Inflammatory macrophage treated with lipopolysaccharide for 4 hours (primary cell): ENCODE measurements at regions not wholly inside any gene's neighbourhood (a gene's known extent, or its start where the extent isn't known, plus 50 kb on each side); places are given as distances from the start of the nearest gene placed in this dataset.
"Not testable (repeated sequence)": the region's sequence is repeated elsewhere in the genome, so short reads cannot be mapped to it uniquely, and the experiment has no call there.

Source experiments
- DNase-seq: peaks from one replicate; pipeline ENCODE4 v3.0.0-alpha.2; 2020

DNA sequence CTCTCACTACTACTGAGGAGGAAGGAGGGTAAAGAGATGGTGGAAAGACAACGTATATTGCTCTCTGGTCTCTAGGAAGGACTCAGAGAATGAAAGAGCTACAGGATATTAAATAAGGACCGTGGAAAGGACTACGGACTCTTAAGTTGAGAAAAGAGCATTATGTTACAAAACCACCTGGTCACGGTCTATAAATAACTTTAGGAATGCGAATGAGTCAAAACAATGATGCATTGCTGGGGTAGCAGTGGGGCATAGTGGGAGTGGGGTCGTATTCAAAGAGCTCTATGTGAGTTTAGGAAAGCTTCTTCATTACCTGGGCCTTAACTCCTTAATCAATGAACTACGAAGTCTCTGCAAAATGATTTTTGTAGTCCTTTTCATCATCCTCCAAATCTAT, 295.7 kb upstream of the SOX14 start:
- no peak for DNase-seq

DNA sequence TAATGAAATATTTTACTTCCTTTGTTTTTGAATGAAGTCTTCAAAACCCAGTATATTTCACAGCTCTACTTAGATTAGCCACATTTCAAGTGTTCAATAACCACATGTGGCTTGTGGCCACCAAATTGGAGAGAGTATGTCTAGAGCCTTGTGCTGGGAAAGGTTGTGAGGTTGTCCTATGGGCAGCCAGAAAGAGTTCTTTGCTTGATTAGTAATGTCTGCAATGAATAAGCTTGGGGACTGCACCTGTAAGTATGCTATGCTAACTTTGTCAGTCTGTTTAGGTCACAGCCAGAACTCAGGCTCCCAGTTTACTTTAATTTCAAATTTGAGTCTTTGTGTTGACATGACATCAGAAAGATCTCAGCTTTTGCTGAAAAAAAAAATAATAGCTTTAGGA, 294.9 kb upstream of the SOX14 start:
- no peak for DNase-seq

DNA sequence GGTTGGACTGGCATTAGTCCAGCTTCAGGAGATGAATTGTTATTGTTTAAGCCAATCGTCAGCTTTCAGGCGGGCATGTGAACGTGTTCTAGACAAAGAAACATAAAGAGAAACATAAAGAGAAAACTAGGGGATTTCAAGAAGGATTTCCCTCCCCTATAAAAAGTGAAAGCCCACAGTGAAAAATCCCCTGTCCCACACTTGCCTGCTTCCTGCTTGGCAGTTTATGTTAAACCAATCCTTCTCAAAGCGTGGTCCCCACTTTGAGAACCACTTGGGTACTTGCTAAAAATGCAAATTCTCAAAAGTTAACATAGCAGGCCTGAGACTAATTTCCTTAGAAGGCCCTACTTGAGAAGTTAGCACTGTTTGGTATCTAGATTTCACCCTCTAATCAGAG, 293.0 kb upstream of the SOX14 start:
- no peak for DNase-seq

DNA sequence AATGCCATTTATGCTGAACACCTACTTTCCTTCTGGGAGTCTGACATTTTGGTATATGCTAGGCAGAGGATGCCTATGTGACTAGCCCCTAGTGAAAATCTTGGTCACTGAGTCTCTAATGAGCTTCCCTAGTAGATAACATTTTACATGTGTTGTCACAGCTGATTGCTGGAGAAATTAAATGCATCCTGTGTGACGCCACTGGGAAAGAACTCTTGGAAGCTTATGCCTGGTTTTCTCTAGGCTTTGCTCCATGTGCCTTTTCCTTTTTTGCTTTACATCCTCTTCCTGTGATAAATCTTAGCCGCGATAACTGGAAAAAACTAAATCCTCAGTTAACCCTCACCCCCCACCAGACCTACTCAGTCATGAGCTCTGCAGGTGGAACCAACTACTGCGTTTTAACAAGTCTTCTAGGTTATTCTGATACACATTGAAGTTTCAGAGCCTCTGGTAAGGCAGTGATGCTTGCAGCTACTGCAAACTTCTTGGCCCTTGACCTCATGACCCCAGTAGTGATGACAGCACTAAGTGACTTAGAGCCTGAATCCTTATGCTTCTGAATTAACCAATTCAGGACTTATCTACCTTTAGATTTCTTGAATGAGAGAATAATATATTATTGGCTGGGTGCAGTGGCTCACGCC, 292.4 kb upstream of the SOX14 start:
- DNase-seq = no peak

DNA sequence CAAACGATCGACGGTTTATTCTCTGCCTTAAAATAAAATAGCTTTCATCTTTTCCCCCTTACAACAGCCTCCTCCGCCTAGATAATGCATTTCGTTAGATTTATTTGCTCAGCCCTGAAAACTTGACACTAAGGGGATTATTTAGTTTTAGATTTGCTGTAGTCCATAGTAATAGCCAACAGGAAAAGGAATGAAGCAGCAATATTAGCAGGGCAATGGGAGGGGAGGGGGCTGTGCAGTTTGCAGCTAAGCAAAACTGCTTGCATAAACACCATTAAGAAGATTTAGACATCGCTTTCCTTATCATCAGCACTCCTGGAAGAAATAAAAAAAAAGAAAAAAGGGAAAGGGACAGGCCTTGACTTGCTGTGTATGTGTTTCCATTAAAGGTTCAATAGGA, 286.5 kb upstream of the SOX14 start:
- DNase-seq = no peak

DNA sequence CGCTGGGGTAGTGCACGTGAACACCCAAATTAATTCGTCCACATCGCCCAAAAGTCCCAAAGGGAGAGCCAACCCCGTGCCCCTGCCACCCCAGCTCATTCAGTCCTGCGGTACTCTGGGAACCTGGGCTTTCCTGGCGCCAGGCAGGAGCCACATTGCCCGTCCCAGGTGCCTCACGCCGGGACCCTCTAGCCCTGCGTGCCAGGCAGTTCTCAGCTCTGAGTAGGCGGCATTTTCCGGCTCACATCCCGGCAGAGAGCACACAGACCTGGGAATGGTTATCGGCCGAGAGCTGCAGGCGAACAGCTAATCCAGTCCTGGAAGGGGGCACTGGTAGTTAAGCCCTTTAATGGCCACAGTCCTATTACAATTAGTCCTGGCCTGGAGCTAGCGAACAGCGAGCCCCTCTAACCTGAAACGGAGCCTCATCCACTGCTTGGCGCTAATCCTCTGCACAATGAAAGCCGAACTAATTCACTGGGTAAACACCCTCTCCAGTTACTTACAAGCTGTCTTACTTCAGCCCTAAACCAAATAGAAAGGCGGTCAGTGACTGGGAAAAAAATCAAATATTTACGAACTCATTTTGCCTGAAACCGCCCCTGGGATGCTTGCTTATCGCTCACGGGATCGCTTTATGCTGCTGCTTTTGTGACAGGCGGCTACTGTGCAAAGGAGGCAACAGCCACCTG, 254.6 kb upstream of the SOX14 start:
- DNase-seq = no peak

DNA sequence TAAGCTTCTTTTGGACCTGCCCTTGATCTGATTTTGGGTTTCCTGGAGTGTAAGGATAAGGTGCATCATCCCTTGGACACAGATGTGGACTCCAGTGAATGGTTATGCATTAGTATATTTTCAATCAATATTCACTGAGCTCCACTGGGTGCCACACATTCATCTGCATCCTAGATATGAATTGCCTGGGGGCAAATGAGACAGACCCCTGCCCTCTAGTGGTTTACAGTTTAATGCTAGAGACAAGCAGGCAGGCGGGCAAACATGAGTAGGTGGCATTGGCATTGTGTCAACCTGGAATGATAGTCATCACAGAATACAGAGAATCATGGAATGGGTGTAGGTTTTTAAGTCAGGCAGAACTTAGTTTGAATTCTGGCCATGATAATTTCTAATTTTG, 252.5 kb upstream of the SOX14 start:
- DNase-seq = no peak

DNA sequence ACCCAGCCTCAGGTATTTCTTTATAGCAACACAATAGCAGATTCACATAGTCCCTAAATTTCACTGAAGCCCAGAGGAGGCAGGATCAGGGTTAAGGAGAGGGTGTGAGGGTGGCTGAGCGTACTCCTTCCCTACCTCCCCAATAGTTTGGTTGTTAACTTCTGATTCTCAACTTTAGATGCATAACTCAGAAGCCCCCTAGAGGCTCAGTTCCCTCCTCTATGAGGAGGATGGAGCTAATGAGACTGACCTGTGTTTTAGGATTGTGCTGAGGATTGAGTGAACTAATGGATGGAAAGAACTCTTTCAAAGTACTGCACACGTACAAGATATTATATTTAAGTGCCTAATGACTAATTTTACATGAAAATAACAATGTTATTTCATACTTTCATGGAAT, 249.3 kb upstream of the SOX14 start:
- no peak for DNase-seq

DNA sequence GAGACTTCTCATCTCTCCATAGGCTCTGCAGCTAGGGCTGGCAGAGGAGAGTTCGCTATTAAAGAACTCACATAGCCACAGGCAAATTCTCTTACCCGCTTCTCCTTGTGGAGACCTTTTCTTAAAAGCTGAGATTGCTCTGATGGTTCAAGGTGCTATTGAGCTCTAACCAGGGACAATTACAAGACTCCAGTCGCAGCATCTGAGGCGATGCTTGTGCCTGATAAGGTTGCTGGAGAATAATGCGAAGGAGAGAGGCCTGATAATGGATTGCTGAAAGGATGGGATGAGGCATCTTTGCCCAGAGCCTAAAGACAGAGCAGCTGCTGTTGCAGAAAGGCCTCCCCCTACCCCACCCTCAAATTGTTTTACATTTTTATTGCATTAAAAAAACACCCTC, 244.5 kb upstream of the SOX14 start:
- DNase-seq = no peak

DNA sequence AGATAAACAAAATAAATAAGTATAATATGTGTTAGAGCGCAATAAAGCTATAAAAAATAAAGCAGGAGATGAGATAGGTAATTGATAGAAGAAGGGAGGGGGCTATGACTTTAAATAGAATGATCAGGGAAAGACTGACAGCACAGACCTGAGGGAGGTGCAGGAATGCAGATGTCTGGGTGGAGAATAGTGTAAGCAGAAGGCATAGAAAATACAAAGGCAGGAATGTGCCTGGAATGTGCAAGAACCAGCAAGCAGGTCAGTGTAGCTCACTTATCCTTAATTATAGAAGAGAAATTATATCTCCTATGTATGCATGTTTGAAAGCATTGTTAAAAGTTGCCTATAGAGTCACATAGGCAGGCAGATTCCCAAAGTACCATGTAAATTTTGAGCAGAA, 239.4 kb upstream of the SOX14 start:
- DNase-seq = no peak

DNA sequence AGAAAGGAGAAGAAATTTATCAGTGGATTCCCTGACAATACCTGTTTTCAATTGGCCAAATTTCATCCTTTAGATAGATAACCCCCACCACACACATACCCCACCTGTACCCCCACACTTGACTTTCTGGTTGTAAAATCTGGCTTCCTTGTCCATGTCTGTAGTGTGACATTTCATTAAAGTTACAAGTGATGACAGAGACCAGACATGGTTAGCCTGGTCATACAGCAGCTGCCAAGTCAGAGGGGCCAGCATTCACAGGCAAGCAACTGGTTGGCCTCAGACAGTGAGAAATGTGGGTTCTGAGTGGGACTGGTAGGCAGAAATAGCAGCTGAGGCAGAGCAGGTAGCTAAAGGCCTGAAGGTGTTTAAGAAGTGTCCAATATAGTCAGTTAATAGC, 238.6 kb upstream of the SOX14 start:
- no peak for DNase-seq

DNA sequence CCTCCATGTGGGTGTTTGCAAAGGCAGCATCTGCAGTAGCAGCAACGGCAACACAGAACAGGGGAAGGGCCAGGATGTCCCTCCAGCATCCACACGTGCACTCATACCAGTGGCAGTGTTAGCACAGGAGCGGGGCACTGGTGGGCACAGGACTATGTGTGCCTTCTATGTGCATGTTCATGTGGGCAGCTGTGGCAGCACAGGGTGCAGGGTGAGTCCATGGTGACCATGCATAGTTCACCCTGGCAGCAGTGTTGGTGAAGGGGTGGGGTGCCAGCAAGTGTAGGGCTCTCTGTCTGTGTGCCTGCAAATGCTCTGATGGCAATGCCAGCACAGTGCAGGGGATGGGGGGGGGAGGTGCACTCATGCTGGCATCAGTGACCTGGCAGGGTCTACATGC, 222.1 kb upstream of the SOX14 start:
- DNase-seq = no peak

DNA sequence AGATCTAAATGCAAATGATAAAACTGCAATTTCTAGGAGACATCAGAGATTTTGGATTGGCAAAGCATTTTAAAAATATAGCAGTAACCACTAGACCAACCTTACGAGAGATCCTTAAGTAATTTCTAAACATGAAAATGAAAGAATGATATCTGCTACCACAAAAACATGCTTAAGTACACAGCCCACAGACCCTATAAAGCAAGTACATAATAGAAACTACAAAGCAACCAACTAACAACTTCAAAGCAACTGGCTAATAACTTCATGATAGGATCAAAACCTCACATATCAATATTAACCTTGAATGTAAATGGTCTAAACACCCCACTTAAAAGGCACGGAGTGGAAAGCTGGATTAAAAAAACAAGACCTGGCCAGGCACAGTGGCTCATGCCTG, 209.9 kb upstream of the SOX14 start:
- DNase-seq = no peak

DNA sequence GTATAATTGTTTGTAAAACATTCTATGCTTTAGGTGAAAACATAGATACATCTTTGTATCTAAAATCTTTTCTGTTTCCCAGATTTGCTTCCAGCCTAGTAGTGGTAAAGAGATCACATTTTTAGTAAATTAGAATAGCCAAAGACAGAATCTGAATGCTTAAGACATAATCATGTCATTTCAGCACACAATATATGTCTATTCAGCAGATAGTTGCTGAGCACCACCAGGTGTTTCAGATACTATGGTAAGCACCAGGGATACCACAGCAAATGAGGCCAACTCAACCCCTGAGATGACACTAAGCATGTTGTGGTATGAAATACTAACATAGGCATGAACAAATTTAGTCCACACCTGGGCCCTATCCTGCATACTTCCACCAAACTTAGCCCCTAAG, 195.2 kb upstream of the SOX14 start:
- no peak for DNase-seq

DNA sequence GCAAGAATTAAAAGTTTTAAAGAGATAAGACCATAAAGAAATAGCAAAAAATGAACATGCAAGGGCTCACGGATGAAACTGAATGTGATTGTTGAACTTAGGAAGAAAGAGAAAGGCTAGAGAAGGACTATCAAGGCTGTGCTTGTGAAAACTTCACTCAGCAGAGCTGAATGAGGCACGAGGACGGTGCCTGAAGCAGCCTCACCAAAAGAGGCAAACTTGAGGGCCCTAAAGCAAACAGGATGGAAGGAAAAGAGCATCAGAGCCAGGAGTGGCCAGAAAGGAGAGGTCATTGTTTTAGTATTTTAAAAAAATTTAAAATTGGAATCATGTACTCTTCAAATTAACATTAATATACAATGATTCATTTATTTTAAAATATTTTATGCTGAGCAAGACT, 191.2 kb upstream of the SOX14 start:
- no peak for DNase-seq

DNA sequence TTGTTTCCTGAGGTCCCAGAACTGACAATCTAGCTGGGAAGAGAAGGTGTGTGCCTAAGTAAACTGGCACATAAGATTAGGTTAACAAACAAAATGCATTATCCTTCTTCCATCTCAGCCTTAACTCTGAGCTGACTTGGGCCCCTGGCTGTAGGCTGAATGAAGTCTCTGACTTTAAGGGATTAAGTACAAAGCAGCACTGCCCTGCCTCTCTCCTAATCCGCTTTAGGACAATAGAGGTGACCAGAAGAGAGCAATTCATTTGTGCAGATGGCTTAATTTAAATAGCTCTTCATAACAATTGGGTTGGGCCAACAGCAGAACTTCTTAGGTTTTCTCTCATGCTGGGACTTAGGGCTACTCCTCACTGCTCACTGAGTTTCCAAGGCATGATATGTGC, 181.6 kb upstream of the SOX14 start:
- no peak for DNase-seq

DNA sequence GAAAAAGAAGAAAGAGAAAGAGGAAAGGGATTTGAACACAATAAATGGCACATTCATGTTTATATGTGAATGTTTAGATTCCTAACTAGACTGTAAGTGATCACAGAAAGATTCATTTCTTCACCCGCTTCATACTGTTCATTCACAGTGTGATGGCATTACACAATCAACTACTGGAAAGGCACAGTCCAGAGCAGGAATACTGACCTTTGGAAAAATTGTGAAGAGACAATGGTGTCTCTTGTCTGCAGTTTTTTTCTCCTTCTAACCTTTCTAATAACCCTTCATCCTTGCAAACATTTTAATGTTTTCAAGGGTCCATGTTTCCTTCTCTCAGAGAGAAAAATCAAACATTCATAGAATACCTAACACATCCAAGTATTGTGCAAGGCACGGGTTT, 180.9 kb upstream of the SOX14 start:
- no peak for DNase-seq

DNA sequence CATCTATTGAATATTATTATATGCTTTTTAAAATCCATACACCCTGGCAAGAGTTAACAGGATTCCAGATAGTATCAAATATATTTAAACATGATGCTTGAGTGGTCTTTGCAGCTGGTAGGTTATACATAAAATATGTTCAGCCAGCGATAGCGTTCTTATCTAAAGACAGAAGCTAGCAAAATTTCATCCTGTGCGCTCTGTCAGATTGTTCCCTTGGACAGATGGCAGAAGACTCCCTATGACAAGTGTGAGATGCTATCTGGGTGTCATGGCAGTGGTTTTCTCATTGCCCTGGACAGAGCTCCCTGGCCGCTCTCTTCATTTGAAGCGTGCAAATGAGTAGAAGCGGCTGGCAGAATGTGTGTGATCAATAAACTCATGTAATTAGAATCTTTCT, 175.2 kb upstream of the SOX14 start:
- DNase-seq = no peak

DNA sequence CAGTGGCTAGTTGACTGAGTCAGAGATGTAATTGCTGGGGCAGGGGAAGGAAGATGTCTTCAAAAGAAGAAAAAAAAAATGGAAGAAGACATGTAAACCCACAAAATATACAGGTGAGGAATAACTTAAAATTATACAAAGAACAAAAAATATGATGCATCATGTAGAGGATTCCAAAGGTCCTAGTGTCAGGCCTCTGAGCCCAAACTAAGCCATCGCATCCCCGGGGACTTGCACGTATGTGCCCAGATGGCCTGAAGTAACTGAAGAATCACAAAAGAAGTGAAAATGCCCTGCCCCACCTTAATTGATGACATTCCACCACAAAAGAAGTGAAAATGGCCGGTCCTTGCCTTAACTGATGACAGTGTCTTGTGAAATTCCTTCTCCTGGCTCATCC, 168.7 kb upstream of the SOX14 start:
- not testable (repeated sequence) for DNase-seq

DNA sequence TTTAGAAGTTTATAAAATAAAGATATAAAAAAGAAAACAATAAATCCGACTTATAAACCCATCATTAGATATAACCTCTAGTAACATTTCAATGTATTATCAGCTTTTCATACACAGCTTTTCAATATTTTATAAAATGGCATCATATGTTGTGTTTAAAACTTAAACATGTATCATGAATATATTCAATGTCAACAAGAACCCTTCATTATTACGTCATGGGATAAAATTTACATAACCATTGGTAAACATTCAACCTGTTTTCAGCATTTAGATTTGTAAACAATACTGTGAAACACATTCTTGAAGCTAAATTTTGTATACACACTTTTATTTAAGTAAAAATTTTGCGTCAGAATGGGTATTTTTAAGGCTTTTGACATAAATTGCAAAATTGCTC, 153.4 kb upstream of the SOX14 start:
- DNase-seq = no peak

DNA sequence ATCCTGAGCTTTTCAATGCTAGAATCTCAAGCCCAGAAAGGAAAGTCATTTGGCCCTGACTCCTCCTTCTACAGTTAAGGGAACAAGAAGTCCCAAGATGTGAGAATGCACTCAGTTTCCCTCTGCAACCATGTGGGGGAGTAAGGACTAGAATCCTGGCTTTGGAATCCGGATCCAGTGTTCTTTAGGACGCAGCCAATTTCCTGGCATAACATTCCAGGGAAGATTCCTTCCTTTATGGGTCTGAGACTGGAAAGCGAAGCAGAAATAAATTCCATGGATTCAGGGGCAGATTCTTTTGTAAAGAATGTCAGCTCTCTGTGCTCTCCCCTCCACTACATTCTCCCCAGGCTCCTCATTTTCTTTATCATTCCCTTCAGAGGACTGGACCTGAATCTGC, 151.8 kb upstream of the SOX14 start:
- no peak for DNase-seq

DNA sequence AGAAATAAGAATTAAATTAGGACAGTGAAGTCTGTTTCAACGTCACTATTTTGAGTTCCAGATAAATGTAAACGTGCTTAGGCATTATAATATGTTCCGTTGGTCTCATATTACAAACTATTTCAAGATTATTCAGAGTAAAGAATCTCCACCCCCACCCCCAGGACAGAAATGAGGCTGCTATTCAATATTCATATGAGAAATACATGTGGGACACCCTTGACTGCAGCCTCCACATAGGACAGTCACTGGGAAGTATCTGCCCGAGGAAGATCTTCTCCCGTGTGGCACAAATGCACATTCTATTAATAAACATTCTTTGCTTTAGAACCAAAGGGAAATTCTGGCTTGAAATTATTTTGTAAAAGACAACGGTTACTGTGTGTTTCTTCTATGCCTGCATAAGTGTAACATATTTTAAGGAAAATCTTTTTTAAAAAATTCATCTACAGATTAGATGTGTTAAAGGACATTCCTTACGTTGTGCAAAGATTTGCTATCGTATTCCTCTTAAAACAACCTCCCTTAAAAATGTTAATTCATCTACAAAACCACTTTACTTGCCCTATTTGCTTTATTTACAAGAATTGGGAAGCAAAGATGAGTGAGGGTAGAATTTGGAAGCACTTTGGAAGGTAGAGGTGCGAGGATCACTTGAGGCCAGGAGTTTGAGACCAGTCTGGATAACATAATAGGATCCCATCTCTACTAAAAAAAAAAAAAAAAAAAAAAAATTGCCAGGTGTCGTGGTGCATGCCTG, 148.3 kb upstream of the SOX14 start:
- no peak for DNase-seq

DNA sequence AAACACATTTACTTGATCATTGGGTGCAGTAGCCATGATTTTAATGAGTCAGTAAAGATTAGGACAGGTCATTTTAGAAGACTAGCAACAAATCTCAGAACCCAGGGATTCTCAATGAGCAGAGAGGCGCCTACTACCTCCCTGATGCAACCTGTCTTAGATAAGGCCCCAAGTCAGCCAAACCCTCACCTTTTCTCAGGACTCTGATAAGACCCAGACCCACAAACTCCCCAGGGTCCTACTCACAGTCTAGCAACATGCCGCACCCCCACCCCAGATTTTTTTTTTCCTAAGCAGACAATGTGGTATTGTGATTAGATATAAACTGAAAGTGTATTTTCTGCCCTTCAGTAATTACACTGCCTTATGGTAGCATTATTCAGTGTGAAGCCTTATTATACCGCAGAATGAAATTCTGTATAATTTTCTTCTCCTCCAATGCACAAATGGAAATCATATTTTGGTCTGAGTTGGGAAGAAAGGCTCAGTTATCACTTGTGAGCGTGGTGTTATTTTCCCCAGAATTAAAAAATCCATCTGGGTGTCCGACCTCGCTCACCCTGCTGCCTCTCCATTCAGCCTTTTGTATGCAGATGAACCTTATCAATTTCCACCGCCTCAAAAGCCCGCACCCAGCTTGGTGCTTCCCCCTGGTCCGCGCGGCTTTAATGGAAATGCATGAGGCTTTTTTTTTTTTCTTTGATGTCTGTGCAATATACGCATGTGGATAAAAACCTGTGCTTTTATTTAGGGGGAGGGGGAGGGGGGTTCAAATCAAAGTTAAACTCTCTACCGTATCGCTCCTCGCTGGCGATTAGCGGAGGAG, 122.0 kb upstream of the SOX14 start:
- no peak for DNase-seq

DNA sequence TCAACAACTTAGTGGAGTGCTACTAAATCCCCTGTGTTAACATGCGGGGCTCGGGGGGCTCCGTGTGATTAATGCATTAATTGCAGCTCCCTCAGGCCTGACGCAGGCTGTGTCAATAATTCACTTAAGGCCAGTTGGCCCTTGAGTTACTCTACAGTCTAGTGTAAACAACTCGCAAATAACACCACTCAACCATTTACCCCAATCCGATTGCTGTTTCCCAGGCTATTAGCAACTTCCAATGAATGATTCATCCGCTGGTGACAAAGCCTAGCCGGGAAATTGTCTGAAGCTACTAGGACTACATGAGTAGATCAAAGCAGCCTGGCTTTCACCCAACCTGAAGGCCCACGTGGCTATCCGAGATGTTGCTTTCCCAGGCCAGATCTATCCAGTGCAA, 121.3 kb upstream of the SOX14 start:
- DNase-seq = no peak
